ENCODE measurements at regions not wholly inside any gene's neighbourhood (a gene's known extent, or its start where the extent isn't known, plus 50 kb on each side); places are given as distances from the start of the nearest gene placed in this dataset.

GRCh38 chr3:164927728-164928127 is 150.6 kb downstream of the SI start:
- H3K4me3 Mint-ChIP-seq (ENCODE audit: low read depth, unreplicated experiment) = no peak overlapping the region
- no peaks in the 10 kb centered on the region for H3K9me3 Mint-ChIP-seq (ENCODE audit: low read depth, unreplicated experiment)
- no peaks in the 10 kb centered on the region for H3K36me3 Mint-ChIP-seq (ENCODE audit: insufficient read depth, unreplicated experiment)
- no peak overlapping the region for H3K27ac Mint-ChIP-seq (ENCODE audit: unreplicated experiment)
- TF ChIP-seq, protein P1, sequence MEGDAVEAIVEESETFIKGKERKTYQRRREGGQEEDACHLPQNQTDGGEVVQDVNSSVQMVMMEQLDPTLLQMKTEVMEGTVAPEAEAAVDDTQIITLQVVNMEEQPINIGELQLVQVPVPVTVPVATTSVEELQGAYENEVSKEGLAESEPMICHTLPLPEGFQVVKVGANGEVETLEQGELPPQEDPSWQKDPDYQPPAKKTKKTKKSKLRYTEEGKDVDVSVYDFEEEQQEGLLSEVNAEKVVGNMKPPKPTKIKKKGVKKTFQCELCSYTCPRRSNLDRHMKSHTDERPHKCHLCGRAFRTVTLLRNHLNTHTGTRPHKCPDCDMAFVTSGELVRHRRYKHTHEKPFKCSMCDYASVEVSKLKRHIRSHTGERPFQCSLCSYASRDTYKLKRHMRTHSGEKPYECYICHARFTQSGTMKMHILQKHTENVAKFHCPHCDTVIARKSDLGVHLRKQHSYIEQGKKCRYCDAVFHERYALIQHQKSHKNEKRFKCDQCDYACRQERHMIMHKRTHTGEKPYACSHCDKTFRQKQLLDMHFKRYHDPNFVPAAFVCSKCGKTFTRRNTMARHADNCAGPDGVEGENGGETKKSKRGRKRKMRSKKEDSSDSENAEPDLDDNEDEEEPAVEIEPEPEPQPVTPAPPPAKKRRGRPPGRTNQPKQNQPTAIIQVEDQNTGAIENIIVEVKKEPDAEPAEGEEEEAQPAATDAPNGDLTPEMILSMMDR (IDR thresholded peaks at IDR 0.05; ENCODE audit: unreplicated experiment) = no peak
- H3K27me3 Mint-ChIP-seq (ENCODE audit: unreplicated experiment) = no peaks in the 10 kb centered on the region
- no TSS peak for BruUV-seq (replicated peaks)
- intact Hi-C loops (cut with micrococcal nuclease; ENCODE audit: unreplicated experiment) = no loop called here
- CTCF ChIA-PET = no interaction called here
- DNase-seq = no peak
- H3K4me1 Mint-ChIP-seq (ENCODE audit: low read depth, unreplicated experiment) = no peaks in the 10 kb centered on the region

- Mint-ChIP-seq H3K4me3 (ENCODE audit: low read depth, unreplicated experiment) (no peak overlapping the region), H3K4me1 (ENCODE audit: low read depth, unreplicated experiment) (peaks cover 8% of the 10 kb centered on the region), H3K27me3 (ENCODE audit: unreplicated experiment) (no peaks in the 10 kb centered on the region), H3K36me3 (ENCODE audit: insufficient read depth, unreplicated experiment) (no peaks in the 10 kb centered on the region), H3K27ac (ENCODE audit: unreplicated experiment) (no peak overlapping the region), H3K9me3 (ENCODE audit: low read depth, unreplicated experiment) (peaks cover 2% of the 10 kb centered on the region)
- TF ChIP-seq, protein P1 (IDR thresholded peaks at IDR 0.05; ENCODE audit: unreplicated experiment) = no peak
- CTCF ChIA-PET = no interaction called here
- no peak for DNase-seq
- intact Hi-C loops (cut with micrococcal nuclease; ENCODE audit: unreplicated experiment) = no loop called here
- BruUV-seq (replicated peaks) = no TSS peak
Observed at GRCh38 chr3:164918905-164919304, 159.4 kb downstream of the SI start.

DNA sequence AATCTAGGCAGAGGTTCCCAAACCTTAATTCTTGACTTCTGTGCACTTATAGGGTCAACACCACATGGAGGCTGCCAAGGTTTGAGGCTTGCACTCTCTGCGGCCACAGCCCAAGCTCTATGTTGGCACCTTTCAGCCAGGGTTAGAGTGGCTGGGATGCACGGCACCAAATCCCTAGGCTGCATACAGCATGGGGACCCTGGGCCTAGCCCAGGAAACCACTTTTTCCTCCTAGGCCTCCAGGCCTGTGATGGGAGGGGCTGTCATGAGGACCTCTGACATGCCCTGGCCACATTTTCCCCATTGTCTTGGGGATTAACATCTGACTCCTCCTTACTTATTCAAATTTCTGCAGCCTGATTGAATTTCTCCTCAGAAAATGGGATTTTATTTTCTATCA is 165.4 kb downstream of the SI start:
- Mint-ChIP-seq H3K36me3 (ENCODE audit: insufficient read depth, unreplicated experiment) (no peaks in the 10 kb centered on the region), H3K27me3 (ENCODE audit: unreplicated experiment) (no peaks in the 10 kb centered on the region), H3K4me1 (ENCODE audit: low read depth, unreplicated experiment) (no peaks in the 10 kb centered on the region), H3K4me3 (ENCODE audit: low read depth, unreplicated experiment) (no peak overlapping the region), H3K9me3 (ENCODE audit: low read depth, unreplicated experiment) (peaks cover 12% of the 10 kb centered on the region), H3K27ac (ENCODE audit: unreplicated experiment) (no peak overlapping the region)
- no TSS peak for BruUV-seq (replicated peaks)
- TF ChIP-seq, protein P1 (IDR thresholded peaks at IDR 0.05; ENCODE audit: unreplicated experiment) = no peak
- CTCF ChIA-PET = no interaction called here
- intact Hi-C loops (cut with micrococcal nuclease; ENCODE audit: unreplicated experiment) = no loop called here
- DNase-seq = no peak

DNA sequence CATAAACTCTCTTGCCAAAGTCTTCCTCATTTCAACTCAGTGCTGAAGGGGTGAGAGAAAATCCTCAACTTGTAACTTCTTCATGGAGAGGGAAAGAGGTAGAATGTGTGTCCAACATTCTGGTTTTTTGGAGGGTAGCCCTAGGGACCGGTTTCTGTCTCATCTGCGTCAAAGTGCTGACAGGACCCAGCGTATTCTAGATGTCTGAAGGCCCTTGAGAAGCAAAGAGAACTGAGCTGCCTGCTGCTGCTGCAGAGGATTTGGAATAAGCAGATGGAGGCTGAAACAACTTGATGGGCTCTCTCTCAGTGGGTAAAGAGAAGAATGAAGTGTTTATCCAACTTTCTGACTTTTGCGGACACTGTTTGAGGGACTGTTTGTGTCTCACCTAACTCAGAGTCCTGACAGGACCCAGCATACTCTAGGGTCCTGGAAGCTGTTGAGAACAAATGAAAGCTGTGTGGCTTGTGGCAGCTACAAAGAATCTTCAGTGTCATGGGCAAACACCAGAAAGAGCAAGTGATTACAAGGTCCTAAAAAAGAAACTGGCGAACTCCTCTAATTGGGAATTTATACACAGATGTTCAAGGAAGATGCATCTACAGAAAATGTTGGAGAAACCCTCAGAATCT is 174.4 kb downstream of the SI start:
- no peaks in the 10 kb centered on the region for H3K9me3 Mint-ChIP-seq (ENCODE audit: low read depth, unreplicated experiment)
- TF ChIP-seq, protein P1 (IDR thresholded peaks at IDR 0.05; ENCODE audit: unreplicated experiment) = no peak
- no peaks in the 10 kb centered on the region for H3K36me3 Mint-ChIP-seq (ENCODE audit: insufficient read depth, unreplicated experiment)
- CTCF ChIA-PET = no interaction called here
- intact Hi-C loops (cut with micrococcal nuclease; ENCODE audit: unreplicated experiment) = no loop called here
- BruUV-seq (replicated peaks) = no TSS peak
- no peak overlapping the region for H3K27ac Mint-ChIP-seq (ENCODE audit: unreplicated experiment)
- H3K4me1 Mint-ChIP-seq (ENCODE audit: low read depth, unreplicated experiment) = no peaks in the 10 kb centered on the region
- no peak for DNase-seq
- H3K27me3 Mint-ChIP-seq (ENCODE audit: unreplicated experiment) = no peaks in the 10 kb centered on the region
- no peak overlapping the region for H3K4me3 Mint-ChIP-seq (ENCODE audit: low read depth, unreplicated experiment)

Data from Calu3 (cell line).